Activated T-cell treated with anti-CD3 and anti-CD28 coated beads for 1 hour (primary cell): ENCODE measurements at regions not wholly inside any gene's neighbourhood (a gene's known extent, or its start where the extent isn't known, plus 50 kb on each side); places are given as distances from the start of the nearest gene placed in this dataset.
"Not testable (repeated sequence)": the region's sequence is repeated elsewhere in the genome, so short reads cannot be mapped to it uniquely, and the experiment has no call there.

Source experiments
- DNase-seq: peaks from one replicate; pipeline ENCODE4 v3.0.0-alpha.2; 2020; ENCODE audit warnings: low read depth

GRCh38 chr12:9411616-9412268, 196.0 kb downstream of the KLRB1 start:
- not testable (repeated sequence) for DNase-seq

GRCh38 chr12:9407425-9407748, 199.2 kb upstream of the PZP start:
- DNase-seq: not testable (repeated sequence)

GRCh38 chr12:9406564-9407424, 198.6 kb upstream of the PZP start:
- no peak for DNase-seq

- DNase-seq: no peak
Observed at GRCh38 chr12:9405886-9406563, 197.8 kb upstream of the PZP start.

GRCh38 chr12:9404469-9405260, 196.5 kb upstream of the PZP start:
- peak; percentile 16 for DNase-seq

GRCh38 chr12:9404031-9404430, 195.8 kb upstream of the PZP start:
- DNase-seq: no peak

- DNase-seq: not testable (repeated sequence)
Observed at GRCh38 chr12:9402432-9403040, 194.3 kb upstream of the PZP start.

DNA sequence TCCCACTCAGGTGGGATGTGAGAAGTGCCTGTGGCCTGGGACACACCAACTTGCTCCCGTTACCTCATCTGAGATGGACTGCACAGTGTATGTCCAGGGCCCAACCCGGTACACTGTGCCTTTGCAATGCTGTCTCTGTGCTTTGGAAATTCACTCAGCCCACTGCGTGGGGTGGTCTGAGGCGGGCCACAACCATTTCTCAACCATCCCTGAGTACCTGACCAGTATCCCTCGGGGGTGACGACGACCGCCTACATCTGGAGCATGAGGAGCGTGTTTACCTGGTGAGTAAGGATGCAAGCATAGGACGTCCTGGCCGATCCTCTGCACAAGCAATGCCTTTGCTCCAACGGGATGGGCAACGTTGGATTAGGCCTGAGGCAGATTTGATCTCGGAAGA, 188.2 kb upstream of the PZP start:
- not testable (repeated sequence) for DNase-seq

- not testable (repeated sequence) for DNase-seq
Observed at GRCh38 chr12:9395220-9395619, 187.0 kb upstream of the PZP start.

DNA sequence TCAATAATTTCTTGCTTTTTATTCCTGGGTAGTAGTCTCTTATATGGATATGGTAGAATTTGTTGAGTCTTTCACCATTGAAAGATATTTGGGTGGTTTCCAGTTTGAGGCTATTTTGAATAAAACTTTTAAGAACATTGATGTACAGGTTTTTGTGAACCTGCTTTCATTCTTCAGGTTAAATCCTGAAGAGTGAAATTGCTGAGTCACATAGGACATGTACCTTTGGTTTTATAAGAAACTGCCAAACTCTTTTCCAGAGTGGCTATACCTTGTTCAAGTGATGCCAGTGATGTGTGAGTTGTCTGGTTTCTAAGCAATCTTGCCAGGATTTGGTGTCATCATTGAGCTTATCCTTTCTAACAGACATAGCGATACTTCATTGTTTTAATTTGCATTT, 184.6 kb upstream of the PZP start:
- DNase-seq: no peak

GRCh38 chr12:9391815-9392214, 183.6 kb upstream of the PZP start:
- DNase-seq: no peak

- DNase-seq: no peak
Observed at GRCh38 chr12:9390761-9391160, 182.6 kb upstream of the PZP start.

DNA sequence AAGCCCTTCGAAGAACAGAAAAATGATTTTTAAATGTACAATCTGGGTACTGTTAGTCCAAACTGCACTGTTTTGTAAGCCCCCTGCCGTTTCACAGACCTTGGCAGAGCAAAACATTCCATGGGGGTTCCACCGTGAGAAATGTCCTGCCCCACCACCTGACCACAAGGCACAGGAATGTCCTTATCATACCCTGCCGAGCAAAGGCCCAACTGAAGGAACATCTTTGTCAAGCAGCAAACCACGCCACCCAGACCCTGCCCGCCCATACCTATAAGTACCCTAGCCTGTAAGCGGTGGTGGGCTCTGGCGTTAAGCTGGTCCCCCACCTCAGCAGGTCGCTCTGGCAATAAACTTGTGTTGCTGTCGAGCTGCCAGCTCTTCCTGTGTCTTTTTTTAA, 181.6 kb upstream of the PZP start:
- no peak for DNase-seq

DNA sequence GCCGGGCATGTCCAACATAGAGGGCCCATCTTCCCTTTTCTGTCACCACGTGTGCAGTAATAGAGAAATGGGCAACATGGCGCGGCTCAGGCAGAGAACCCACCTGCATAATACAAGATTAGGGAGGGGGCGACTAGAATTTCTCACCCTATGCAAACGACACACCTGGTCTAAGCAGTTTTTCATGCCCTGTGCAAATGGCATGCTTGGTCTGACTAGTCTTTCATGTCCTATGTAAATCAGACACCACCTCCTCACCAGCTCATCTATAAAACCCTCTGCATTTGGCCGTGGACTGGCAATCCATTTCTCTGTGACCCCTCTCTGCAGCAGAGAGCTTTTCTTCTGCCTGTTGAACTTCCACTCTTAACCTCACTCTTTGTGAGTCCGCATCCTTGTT, 180.2 kb upstream of the PZP start:
- DNase-seq: no peak

- no peak for DNase-seq
Observed at GRCh38 chr12:9387450-9387849, 179.3 kb upstream of the PZP start.

DNA sequence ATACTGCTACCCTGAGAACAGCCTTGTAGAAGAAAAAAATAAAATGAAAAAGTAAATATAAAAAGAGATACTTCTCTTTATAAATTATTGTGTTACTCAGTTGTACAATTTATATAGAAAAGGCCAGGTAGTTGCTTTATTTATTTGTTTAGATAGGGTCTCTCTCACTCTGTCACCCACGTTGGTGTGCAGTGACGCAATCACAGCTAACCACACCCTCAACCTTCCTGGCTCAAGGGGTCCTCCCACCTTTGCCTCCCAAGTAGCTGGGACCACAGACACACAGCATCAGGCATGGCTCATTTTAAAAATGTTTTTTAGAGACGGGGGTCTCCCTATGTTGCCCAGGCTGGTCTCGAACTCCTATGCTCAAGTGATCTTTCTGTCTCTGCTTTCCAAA, 175.4 kb upstream of the PZP start:
- no peak for DNase-seq

GRCh38 chr12:9381619-9382018, 173.4 kb upstream of the PZP start:
- DNase-seq: no peak

DNA sequence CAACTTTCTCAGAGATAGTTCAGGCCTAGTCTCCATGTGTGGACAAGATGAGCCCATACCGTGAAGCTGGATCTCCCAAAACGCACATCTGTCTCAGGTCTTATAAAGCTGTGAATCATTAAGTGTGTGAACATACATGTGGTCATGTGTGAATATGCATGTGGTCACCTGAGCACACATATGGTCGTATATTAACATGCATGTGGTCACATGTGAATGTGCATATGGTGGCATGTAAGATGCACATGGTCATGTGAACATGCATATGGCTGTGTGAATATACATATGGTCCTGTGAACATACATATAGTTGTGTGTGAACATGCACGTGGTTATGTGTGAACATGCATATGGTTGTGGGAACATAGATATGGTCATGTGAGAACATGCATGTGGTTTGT, 172.5 kb upstream of the PZP start:
- no peak for DNase-seq

- no peak for DNase-seq
Observed at GRCh38 chr12:9379023-9379742, 171.0 kb upstream of the PZP start.

DNA sequence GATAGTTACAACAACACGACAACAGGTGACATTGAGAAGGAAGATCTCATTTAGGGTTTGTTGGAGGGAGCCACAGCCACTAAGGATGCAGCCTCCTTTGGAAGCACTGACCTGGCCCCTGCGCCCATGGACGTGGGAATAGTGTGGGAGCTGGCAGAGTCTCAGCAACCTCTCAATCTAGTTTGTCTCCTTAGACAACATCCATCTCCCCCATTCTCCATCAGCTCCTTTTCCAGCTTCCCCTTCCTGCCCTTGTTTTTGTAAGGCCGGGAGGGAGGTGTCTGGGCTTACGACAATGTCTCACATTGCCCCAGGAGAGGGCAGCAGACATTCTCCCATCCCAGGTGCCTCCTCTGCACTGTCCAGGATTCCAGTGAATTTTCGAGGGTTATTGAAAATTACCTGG, 170.2 kb upstream of the PZP start:
- DNase-seq: no peak

DNA sequence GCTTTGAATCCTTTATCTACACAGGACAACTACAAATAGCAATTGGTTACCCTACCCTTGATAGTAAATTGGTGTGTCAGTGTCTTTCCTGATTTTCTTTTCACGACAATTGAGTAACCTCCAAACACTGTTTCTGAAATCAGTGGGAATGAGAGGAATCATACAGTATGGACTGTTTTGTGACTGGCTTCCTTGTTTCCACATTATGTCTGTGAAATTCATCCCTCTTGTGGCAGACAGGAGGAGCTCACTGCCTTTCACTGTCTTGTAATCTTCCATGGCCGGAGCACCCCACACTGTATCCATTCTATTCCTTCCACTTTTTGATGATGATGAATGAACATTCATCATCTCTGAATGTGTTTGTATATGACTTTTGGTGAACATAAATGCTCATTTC, 164.0 kb upstream of the PZP start:
- DNase-seq: no peak
